ENCODE measurements at regions not wholly inside any gene's neighbourhood (a gene's known extent, or its start where the extent isn't known, plus 50 kb on each side); places are given as distances from the start of the nearest gene placed in this dataset.

DNA sequence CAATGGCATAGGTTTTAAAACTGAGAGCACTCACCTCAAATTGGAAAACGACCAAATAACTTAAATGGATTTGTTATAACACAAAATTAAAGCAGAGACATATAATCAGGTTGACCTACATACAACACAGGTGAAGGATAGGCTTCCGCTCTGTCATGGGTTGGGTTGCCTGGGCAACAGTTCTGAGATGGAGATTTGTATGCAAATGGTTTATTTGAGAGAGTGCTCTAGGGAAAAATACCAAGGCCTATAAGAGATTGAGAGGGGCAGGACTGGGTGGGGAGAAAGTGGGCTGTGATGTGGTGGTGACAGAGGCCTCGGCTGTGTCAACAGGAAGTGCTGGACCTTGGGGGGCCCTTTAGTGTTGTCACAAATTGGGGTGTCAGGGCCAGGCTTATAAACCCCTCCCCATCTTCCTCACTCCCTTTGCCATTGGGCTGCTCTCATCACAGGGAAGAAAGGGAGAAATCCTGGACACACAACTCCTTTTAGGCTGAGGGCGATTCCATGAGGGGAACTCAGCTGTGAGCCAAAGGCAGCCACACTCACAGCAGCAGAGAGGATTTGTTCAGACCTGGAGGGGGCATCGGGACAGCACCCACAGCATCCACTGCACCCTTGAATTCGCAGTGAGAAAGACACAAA is 105.4 kb upstream of the LYZL1 start:
- DNase-seq, result no peak

DNA sequence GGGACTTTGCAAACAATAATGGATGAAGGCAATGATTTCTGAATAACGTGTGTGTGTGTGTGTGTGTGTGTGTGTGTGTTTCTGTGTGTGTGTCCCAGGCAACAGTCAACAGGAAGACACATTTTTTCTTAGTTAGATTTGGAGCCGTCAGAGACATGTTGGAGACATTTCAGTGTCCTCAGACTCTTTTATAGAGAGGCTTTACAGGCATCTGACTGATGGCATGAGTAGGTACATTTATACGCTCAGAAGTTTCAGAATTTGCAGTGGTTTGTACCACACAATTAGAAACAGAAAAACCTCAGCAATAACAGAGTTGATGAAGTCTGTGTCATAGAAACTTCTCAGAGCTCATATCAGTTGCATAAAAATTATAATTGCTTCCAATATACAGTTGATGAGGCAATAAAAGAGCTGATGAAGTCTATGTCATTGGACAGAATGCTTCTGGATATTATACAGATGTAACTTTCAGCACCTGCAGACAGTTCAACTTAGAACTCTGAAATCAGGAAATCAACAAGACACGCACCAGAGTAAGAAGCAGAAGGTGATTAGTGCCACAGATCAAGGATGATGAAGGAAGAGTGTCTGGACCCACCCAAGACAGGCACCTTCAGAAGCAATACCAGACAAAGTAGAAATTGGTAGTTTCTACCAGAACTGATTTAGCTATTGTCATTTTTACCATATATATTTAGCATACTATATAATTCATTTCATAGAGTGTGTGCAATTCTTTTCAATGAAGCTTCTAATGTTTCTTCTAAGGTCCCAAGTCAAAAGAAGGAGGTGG is 104.5 kb upstream of the LYZL1 start:
- DNase-seq, result no peak

DNA sequence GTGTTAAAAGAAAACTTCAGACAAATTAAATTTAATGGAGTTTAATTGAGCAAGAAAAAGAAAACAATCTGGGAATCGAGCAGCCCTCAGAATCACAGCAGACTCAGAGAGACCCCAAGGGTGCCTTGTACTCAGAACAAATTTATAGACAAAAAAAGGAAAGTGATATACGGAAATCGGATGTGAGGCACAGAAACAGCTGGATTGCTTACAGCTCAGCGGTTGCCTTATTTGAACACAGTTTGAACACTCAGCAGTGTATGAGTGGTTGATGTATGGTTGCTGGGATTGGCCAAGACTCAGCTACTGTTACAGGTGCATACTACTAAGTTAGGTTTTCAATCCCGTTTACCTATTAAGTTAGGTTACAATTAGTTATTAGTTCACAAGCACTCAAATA is 103.8 kb upstream of the LYZL1 start:
- DNase-seq, result peak; percentile 1

GRCh38 chr10:29186221-29186620 is 102.6 kb upstream of the LYZL1 start:
- DNase-seq, result no peak

DNA sequence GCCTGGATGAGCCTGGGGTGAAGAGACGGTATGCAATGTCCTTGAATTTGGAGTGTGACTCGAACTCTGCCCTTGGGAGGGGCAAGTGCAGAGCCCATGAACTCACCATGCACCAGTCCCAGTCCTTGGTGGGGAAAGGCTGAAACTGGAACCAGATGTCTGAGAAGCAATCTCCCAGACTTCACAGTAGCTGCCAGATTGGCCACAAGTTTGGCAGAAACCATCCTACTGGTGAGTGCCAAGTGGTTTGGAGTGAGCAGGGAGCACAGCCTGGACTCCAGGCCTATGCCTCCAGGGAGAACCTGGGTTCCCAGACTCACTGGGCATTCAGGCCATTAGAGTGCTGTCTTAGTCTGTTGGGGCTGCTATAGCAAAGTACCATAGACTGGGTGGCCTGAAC is 99.6 kb upstream of the LYZL1 start:
- DNase-seq, result no peak

GRCh38 chr10:29191674-29192073 is 97.2 kb upstream of the LYZL1 start:
- DNase-seq, result no peak

DNA sequence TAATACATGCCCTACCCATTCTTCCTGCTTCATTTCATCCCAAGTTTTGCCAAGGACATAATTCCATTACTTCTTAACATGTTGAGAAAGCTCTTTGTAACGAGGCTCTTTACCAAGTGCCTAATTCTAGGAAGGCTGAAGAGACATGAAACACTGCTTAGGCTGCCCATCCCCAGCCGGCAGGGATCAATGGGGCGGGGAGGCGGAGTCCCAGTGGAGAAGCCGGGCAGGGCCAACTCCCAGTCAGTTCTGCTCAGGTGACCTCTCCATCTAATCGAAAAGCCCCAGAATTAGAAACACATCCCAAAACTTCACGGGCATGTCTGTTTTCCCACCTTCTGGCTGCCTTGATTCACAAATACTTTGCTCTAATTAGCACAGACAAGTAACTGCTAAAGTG is 89.5 kb upstream of the LYZL1 start:
- no peak for DNase-seq

GRCh38 chr10:29199941-29200679 is 88.8 kb upstream of the LYZL1 start:
- no peak for DNase-seq

GRCh38 chr10:29202386-29202940 is 86.4 kb upstream of the LYZL1 start:
- DNase-seq, result no peak

- DNase-seq, result no peak
Observed at GRCh38 chr10:29203432-29203831, 85.4 kb upstream of the LYZL1 start.

GRCh38 chr10:29204070-29204800 is 84.6 kb upstream of the LYZL1 start:
- no peak for DNase-seq

GRCh38 chr10:29205787-29206186 is 83.1 kb upstream of the LYZL1 start:
- no peak for DNase-seq

DNA sequence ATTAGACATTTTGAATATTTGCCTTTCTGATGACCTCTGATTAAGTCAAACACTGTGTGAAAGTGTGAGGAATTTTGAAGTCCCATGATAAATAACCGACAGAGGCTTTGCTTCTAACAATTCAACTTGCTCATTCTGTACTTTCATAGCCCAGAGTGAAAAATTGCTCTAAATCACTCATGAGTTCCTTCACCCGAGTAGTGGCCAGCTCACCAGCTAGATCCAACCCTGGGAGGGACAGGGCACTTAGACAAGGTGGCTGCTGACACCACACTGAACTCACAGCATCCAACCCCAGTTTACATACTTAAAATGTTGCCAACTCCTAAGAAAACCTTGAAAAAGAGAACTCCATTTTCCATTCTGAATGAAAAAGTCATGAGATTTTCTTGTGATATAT is 80.0 kb upstream of the LYZL1 start:
- no peak for DNase-seq

- DNase-seq, result no peak
Observed at GRCh38 chr10:29209830-29210229, 79.0 kb upstream of the LYZL1 start.

- no peak for DNase-seq
Observed at GRCh38 chr10:29210266-29210868, 78.5 kb upstream of the LYZL1 start.

- no peak for DNase-seq
Observed at GRCh38 chr10:29212597-29212996, 76.3 kb upstream of the LYZL1 start.

DNA sequence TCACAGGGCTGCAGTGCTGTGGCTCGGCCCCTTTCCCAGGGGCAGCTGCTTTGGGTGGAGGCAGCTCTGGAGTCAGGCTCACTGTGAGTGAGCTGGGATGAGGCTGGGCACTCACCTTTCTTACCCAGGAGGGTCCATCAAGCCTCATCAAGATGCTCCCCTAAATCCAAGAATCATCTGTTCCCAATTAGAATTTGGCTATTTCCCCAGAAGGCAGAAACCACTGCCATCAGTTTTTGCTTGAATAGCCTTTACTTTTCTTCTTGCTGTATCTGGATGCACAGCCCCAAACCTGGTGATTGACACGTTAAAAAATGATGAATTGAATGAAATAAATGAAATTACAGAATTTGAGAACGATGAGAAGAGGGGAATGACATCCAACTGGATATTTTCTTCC is 74.3 kb upstream of the LYZL1 start:
- DNase-seq, result no peak

DNA sequence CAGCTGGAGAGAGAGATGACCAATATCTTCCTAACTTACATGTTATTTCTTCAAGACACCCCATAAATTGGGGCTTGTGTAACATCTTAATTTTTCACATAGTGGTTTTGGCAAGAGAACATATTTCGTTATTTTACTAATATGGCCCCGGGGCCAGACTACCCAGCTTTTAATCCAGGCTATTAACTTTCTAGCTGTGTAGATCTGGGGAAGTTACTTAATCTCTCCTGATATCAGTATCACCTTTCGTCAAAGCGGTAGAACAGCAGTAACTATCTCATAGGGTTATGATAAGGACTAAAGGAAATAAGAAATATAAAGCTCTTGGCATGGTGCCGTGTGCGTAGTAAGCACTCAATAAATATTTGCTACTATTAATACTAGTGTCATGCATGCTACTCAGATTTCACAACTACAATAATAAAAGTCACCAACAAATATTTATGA is 71.6 kb upstream of the LYZL1 start:
- no peak for DNase-seq

DNA sequence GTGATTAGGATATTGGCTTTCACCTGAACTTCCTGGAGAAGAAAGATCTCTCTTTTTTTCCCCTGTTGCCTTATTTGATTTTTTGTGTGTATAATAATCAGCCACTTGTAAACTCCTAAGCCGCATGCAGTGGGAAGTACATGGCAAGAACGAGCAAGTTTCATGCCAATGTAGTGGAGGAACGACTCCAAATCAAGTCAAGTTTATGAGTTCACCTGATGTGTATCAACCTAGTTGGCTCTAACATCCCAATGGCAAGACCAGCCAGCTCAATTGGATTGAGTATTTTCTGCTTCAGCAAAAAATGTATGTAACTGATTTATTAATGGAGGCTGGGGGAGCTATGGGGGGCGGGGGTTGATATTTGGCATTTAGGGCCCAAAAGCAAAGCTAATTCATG is 65.5 kb upstream of the LYZL1 start:
- no peak for DNase-seq

DNA sequence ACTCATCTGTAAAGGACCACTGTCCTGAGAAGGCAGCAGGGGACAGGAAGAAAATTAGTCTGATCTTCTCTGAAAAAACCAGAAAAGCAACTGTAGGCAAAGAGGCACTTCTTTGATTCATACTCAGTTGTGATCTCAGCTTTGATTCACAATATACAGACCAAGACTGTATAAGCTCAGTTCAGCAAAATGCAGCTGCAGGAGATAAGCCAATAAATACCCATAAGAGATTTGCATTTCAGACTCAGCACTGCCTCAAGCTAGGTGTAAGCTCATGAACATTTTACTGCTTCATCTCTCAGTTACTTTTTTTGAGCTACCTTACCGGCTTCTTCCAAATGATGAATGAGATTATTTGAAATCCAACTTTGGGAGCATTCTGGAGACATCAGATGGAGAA is 64.2 kb upstream of the LYZL1 start:
- DNase-seq, result no peak

DNA sequence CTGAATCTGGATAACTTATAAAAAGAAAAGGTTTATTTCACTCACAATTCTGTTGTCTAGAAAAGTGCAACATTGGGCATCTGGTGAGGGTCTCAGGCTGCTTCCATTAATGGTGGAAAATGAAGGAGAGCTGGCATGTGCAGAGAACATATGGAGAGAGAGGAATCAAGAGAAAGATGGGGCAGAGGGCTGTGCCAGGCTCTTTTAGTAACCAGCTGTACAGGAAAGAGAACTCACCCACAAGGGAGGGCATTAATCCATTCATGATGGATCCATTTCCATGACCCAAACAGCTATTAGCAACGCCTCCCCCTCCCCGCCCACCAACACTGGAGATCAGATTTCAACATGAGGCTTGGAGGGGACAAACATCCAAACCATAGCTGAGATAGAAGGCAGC is 61.7 kb upstream of the LYZL1 start:
- DNase-seq, result peak; percentile 19

GRCh38 chr10:29228562-29228961 is 60.3 kb upstream of the LYZL1 start:
- no peak for DNase-seq
